HFFc6 (cell line): ENCODE measurements at regions not wholly inside any gene's neighbourhood (a gene's known extent, or its start where the extent isn't known, plus 50 kb on each side); places are given as distances from the start of the nearest gene placed in this dataset.

ENCODE experiments used
- DNase-seq: peaks from one replicate; pipeline ENCODE4 v3.0.0-alpha.2; 2018
- H3K27ac Mint-ChIP-seq: 2 replicates; pipeline ENCODE4 v1.8.0; 2020; ENCODE audit warnings: mild to moderate bottlenecking, mixed read lengths
- H3K27me3 Mint-ChIP-seq: 2 replicates; pipeline ENCODE4 v1.8.0; 2021; ENCODE audit warnings: mild to moderate bottlenecking, moderate library complexity, mixed read lengths; ENCODE audit not compliant: insufficient read depth
- H3K36me3 Mint-ChIP-seq: 2 replicates; pipeline ENCODE4 v1.8.0; 2021; ENCODE audit warnings: low read depth, mixed read lengths
- H3K4me1 Mint-ChIP-seq: 2 replicates; pipeline ENCODE4 v1.8.0; 2020; ENCODE audit warnings: low read depth, mixed read lengths
- H3K4me3 Mint-ChIP-seq: 2 replicates; pipeline ENCODE4 v1.8.0; 2020; ENCODE audit warnings: mild to moderate bottlenecking, moderate library complexity, mixed read lengths
- H3K9me3 Mint-ChIP-seq: 2 replicates; pipeline ENCODE4 v1.8.0; 2020; ENCODE audit warnings: mild to moderate bottlenecking, mixed read lengths
- TF ChIP-seq, protein P1 (sequence below): fragments of 200-600 bp; sonication (generic); IDR thresholded peaks from 2 replicates; pipeline ENCODE4 v1.5.0; 2021; ENCODE audit warnings: antibody characterized with exemption, mild to moderate bottlenecking

DNA sequence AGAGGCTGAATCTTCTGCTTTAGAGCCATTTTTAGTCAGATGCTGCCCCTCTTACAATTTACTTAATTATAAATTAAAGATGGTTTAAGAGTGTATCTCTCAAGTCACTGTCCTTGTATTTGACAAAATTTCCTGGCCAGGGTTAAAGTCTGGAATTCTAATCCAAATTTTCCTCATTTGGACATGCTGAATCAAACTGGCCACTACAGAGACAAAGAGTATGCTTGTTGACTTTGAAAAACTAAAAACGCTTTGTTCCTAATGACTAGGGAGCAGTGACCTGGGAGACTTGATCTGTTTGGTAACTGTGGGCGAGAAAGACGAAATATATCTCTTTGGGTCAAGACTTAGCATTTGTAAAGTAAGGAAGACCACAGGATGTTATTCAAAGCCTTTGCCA lies 303.2 kb downstream of the ZSWIM6 start:
- no peak overlapping the region for H3K4me3 Mint-ChIP-seq
- DNase-seq, result no peak
- peaks cover 25% of the 10 kb centered on the region for H3K27me3 Mint-ChIP-seq
- H3K27ac Mint-ChIP-seq, result no peak overlapping the region
- TF ChIP-seq, protein P1, sequence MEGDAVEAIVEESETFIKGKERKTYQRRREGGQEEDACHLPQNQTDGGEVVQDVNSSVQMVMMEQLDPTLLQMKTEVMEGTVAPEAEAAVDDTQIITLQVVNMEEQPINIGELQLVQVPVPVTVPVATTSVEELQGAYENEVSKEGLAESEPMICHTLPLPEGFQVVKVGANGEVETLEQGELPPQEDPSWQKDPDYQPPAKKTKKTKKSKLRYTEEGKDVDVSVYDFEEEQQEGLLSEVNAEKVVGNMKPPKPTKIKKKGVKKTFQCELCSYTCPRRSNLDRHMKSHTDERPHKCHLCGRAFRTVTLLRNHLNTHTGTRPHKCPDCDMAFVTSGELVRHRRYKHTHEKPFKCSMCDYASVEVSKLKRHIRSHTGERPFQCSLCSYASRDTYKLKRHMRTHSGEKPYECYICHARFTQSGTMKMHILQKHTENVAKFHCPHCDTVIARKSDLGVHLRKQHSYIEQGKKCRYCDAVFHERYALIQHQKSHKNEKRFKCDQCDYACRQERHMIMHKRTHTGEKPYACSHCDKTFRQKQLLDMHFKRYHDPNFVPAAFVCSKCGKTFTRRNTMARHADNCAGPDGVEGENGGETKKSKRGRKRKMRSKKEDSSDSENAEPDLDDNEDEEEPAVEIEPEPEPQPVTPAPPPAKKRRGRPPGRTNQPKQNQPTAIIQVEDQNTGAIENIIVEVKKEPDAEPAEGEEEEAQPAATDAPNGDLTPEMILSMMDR, result no peak
- H3K36me3 Mint-ChIP-seq, result no peaks in the 10 kb centered on the region
- no peaks in the 10 kb centered on the region for H3K9me3 Mint-ChIP-seq
- H3K4me1 Mint-ChIP-seq, result peaks cover 19% of the 10 kb centered on the region

DNA sequence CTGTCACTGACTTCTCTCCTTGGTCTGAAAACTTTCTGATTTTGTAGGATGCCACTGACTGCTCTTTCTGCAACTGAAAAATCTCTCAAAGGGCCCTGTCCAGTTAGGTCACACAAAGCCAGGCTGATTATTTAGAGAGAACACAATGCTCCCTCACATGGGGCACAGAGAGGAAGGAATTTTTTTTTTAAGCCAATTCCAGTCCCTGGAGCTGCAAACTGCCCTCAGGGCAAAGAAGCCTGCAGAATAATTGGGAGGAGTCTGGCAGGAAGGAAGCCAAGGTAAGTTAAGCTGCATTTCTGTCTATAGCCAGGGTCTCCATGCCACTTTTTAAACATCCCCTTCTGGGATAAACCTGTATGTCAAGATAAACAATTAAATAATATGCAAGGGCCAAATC lies 305.5 kb downstream of the ZSWIM6 start:
- Mint-ChIP-seq H3K4me3 (no peak overlapping the region), H3K27ac (no peak overlapping the region), H3K27me3 (peaks cover 25% of the 10 kb centered on the region), H3K4me1 (peaks cover 19% of the 10 kb centered on the region), H3K9me3 (no peaks in the 10 kb centered on the region), H3K36me3 (no peaks in the 10 kb centered on the region)
- TF ChIP-seq, protein P1, result no peak
- DNase-seq, result no peak

DNA sequence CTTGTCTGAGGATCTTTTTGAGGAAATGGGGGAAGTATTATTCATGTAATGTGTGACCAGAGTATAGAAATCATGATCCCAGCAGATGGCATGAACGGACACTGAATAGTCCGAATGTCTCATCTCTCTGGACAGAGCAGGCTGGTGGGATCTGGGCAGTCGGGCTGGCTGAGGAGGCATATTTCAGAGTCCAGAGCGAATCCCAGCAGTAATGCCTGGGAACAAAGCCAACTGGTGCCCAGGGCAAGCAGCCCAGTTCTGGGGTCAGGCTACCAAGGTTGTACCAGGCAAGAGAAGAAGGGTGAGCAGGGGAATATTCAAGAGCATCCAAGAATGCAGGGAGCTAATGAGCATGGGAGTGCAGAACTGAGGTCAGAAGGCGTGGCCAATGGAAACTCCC lies 306.4 kb downstream of the ZSWIM6 start:
- Mint-ChIP-seq H3K4me3 (no peak overlapping the region), H3K27ac (no peak overlapping the region), H3K9me3 (no peaks in the 10 kb centered on the region), H3K27me3 (peaks cover 23% of the 10 kb centered on the region), H3K36me3 (no peaks in the 10 kb centered on the region), H3K4me1 (peaks cover 19% of the 10 kb centered on the region)
- DNase-seq, result no peak
- TF ChIP-seq, protein P1, result no peak

DNA sequence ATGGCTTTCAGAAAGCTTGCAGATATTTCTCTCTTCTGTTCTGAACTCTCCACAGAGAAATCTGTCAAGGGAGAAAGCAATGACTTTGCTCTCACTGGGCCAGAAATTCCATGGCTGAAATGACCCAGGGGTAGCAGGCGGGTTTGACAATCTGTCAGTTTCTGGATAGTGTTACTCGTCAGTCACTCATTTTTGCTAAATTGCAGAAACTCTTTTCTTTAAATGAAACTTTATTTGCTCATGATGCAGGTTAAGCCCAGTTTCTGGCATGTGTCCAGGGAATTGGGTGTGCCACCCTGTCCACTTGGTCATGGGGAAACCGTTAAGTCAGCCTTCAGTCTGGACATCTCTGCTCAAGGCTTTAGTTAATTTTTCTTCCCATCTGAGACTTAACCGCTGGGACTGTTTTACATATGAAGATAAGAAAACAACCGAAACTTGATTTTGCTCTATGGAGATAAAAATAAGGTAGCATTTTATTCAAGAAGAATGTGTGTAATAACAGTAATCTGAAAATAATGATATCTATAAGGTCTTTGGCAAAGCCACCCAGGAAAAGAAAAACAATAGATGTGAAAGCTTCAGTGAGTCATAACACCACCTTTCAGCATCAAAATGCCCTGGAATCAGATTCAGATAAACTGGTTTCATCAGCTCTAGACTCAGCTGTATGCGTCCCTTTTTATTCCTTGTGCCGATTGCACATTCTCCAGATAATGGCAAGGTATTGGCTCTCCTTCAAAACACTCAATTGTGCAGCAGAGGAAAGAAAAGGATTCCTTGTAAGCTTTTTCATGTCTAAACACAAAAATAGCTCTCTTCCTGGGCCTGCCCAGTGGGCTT lies 308.3 kb downstream of the ZSWIM6 start:
- Mint-ChIP-seq H3K36me3 (no peaks in the 10 kb centered on the region), H3K9me3 (no peaks in the 10 kb centered on the region), H3K27me3 (peaks cover 15% of the 10 kb centered on the region), H3K27ac (no peak overlapping the region), H3K4me1 (peaks cover 17% of the 10 kb centered on the region), H3K4me3 (no peak overlapping the region)
- DNase-seq, result no peak
- TF ChIP-seq, protein P1, result no peak

DNA sequence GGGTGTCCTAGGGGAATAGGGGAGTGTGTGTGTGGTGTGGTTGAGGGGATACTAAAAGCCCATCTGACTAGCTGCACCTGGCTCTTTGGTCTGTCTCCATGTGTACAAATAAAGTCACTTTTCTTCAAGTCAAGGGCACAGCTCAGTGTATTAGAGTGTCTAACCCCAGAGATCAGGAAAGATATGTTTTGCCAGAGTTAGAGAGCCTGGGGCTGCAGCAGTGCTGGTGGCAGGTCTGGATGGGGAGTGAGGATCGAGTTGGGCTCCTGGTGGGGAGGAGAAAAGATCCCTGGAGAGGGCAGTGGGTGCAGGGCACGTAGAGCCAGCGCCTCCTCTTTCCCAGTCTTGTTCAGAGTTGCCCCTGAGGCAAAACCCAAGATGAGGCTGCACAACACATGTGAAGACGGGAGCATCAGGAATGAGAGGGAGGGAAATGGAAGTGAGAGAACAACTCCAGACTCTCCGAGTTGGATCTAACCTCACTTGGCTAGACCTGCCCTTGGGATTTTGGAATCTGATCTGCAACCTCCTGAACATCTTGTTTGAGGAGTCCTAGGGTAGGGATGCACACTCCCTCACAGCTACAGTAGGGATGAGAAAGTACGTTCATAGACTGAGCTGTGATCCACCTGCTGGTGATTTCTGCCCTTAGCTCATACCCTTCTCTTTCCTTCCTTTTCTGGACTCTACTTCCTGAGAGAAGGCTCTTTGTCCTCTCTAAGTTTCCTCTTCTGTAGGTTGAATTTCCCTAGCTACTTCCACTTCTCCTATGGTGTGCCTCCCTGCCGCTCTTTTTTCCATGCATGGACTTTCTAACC lies 309.9 kb downstream of the ZSWIM6 start:
- no peak for DNase-seq
- TF ChIP-seq, protein P1, result peak; percentile 59
- no peaks in the 10 kb centered on the region for H3K9me3 Mint-ChIP-seq
- H3K27ac Mint-ChIP-seq, result no peak overlapping the region
- peaks cover 8% of the 10 kb centered on the region for H3K4me1 Mint-ChIP-seq
- H3K36me3 Mint-ChIP-seq, result no peaks in the 10 kb centered on the region
- H3K27me3 Mint-ChIP-seq, result peaks cover 24% of the 10 kb centered on the region
- no peak overlapping the region for H3K4me3 Mint-ChIP-seq
